Tibial nerve (tissue), 4 donors: ENCODE measurements at regions not wholly inside any gene's neighbourhood (a gene's known extent, or its start where the extent isn't known, plus 50 kb on each side); places are given as distances from the start of the nearest gene placed in this dataset.
"Not testable (repeated sequence)": the region's sequence is repeated elsewhere in the genome, so short reads cannot be mapped to it uniquely, and the experiment has no call there.

Experiments used
- DNase-seq, 2 donors: peaks; one replicate each; pipeline ENCODE4 v3.0.0-alpha.2; 2019; ENCODE audit warnings: low spot score in 2 of 2
- H3K27ac ChIP-seq, 4 donors: fragments of 200-600 bp; sonication (generic) in 3 of 4; one replicate each; pipeline ENCODE4 v1.5.1; 2017 to 2019; ENCODE audit warnings: mild to moderate bottlenecking in 1 of 4
- H3K27me3 ChIP-seq, 2 donors: fragments of 200-600 bp; sonication (generic) in 1 of 2; one replicate each; pipeline versions ENCODE4 v1.5.1 to v1.6.0; 2017 to 2019
- H3K36me3 ChIP-seq, 3 donors: fragments of 200-600 bp; sonication (generic); one replicate each; pipeline ENCODE4 v1.5.1; 2018 to 2019
- H3K4me1 ChIP-seq, 4 donors: fragments of 200-600 bp; sonication (generic) in 3 of 4; one replicate each; pipeline ENCODE4 v1.5.1; 2017 to 2019
- H3K4me3 ChIP-seq, 4 donors: fragments of 200-600 bp; sonication (generic) in 3 of 4; one replicate each; pipeline ENCODE4 v1.5.1; 2017 to 2019; ENCODE audit warnings: mild to moderate bottlenecking in 1 of 4, moderate library complexity in 1 of 4
- H3K9me3 ChIP-seq, 4 donors: fragments of 200-600 bp; sonication (generic) in 3 of 4; one replicate each; pipeline ENCODE4 v1.5.1; 2017 to 2019
- WGBS, 2 donors: methylation state at CpG; one replicate each; pipeline ENCODE4 v1.1.5; 2018; 5-methylcytosine and 5-hydroxymethylcytosine counted together

- 70 to 80% methylated on average over 4 to 5 of the region's 5 CpGs for WGBS, 2 donors
- H3K27ac ChIP-seq, H3K9me3 ChIP-seq, H3K27me3 ChIP-seq, H3K36me3 ChIP-seq, DNase-seq, H3K4me3 ChIP-seq, H3K4me1 ChIP-seq: not testable (repeated sequence)
These were observed 133.4 kb downstream of the SPDYE17 start for GRCh38 chr7:76898807-76899206.

GRCh38 chr7:76897007-76897406 is 135.2 kb downstream of the SPDYE17 start:
- H3K27me3 ChIP-seq, H3K4me1 ChIP-seq, H3K27ac ChIP-seq, DNase-seq, H3K36me3 ChIP-seq, H3K9me3 ChIP-seq, H3K4me3 ChIP-seq: not testable (repeated sequence)
- WGBS, 2 donors, result 47 to 53% methylated on average over 2 of the region's 2 CpGs

- not testable (repeated sequence) for H3K27ac ChIP-seq, DNase-seq, H3K27me3 ChIP-seq, H3K9me3 ChIP-seq, H3K4me1 ChIP-seq, H3K4me3 ChIP-seq, H3K36me3 ChIP-seq
- 62 to 69% methylated on average over 4 of the region's 4 CpGs for WGBS, 2 donors
These were observed 136.5 kb downstream of the SPDYE17 start for GRCh38 chr7:76895696-76896095.

GRCh38 chr7:76891771-76892170 is 140.4 kb downstream of the SPDYE17 start:
- H3K27me3 ChIP-seq, DNase-seq, H3K9me3 ChIP-seq, H3K4me1 ChIP-seq, H3K4me3 ChIP-seq, H3K36me3 ChIP-seq, H3K27ac ChIP-seq: not testable (repeated sequence)
- WGBS, 2 donors, result 19 to 40% methylated on average over 1 of the region's 1 CpG

GRCh38 chr7:76879733-76880288 is 152.3 kb downstream of the SPDYE17 start:
- 79 to 90% methylated on average over 4 to 7 of the region's 7 CpGs for WGBS, 2 donors
- not testable (repeated sequence) for H3K4me1 ChIP-seq, H3K4me3 ChIP-seq, H3K27me3 ChIP-seq, H3K36me3 ChIP-seq, DNase-seq, H3K9me3 ChIP-seq, H3K27ac ChIP-seq

- H3K27ac ChIP-seq, H3K27me3 ChIP-seq, H3K4me3 ChIP-seq, H3K36me3 ChIP-seq, H3K4me1 ChIP-seq, DNase-seq, H3K9me3 ChIP-seq: not testable (repeated sequence)
These were observed 156.4 kb downstream of the SPDYE17 start for GRCh38 chr7:76875760-76876159.

- not testable (repeated sequence) for DNase-seq, H3K4me1 ChIP-seq, H3K27ac ChIP-seq, H3K9me3 ChIP-seq, H3K4me3 ChIP-seq, H3K36me3 ChIP-seq, H3K27me3 ChIP-seq
- WGBS, 2 donors, result 21 to 22% methylated on average over 1 of the region's 1 CpG
These were observed 161.7 kb downstream of the SPDYE17 start for GRCh38 chr7:76870504-76870808.

GRCh38 chr7:76867364-76867889 is 164.7 kb downstream of the SPDYE17 start:
- H3K9me3 ChIP-seq, H3K4me1 ChIP-seq, H3K4me3 ChIP-seq, H3K36me3 ChIP-seq, DNase-seq, H3K27me3 ChIP-seq: not testable (repeated sequence)
- 48 to 65% methylated on average over 3 to 4 of the region's 4 CpGs for WGBS, 2 donors
- H3K27ac ChIP-seq, result peak overlapping the region in 1 of 4 donors; percentile 43

GRCh38 chr7:76863150-76863773 is 168.9 kb downstream of the SPDYE17 start:
- H3K9me3 ChIP-seq, H3K4me1 ChIP-seq, H3K36me3 ChIP-seq, H3K4me3 ChIP-seq, DNase-seq, H3K27me3 ChIP-seq: not testable (repeated sequence)
- H3K27ac ChIP-seq, result peak overlapping the region in 1 of 4 donors; percentile 50
- WGBS, 2 donors, result 23 to 29% methylated on average over 1 of the region's 5 CpGs

- DNase-seq, H3K4me1 ChIP-seq, H3K27ac ChIP-seq, H3K9me3 ChIP-seq, H3K4me3 ChIP-seq, H3K27me3 ChIP-seq, H3K36me3 ChIP-seq: not testable (repeated sequence)
These were observed 169.9 kb downstream of the SPDYE17 start for GRCh38 chr7:76862241-76862640.

- WGBS, 2 donors, result 60 to 69% methylated on average over 5 of the region's 5 CpGs
- H3K27me3 ChIP-seq, H3K9me3 ChIP-seq, H3K4me1 ChIP-seq, H3K36me3 ChIP-seq, H3K4me3 ChIP-seq, H3K27ac ChIP-seq, DNase-seq: not testable (repeated sequence)
These were observed 172.2 kb downstream of the SPDYE17 start for GRCh38 chr7:76859933-76860332.

GRCh38 chr7:76854631-76855030 is 177.5 kb downstream of the SPDYE17 start:
- H3K4me1 ChIP-seq, result not testable (repeated sequence)

GRCh38 chr7:76852787-76853584 is 179.2 kb downstream of the SPDYE17 start:
- not testable (repeated sequence) for H3K27me3 ChIP-seq, DNase-seq, H3K36me3 ChIP-seq, H3K9me3 ChIP-seq, H3K27ac ChIP-seq, H3K4me1 ChIP-seq, H3K4me3 ChIP-seq
- WGBS, 2 donors, result 73 to 87% methylated on average over 6 of the region's 6 CpGs

More at GRCh38 chr7:76854631-76855030, 177.5 kb downstream of the SPDYE17 start:
- not testable (repeated sequence) for DNase-seq, H3K9me3 ChIP-seq, H3K4me3 ChIP-seq, H3K27me3 ChIP-seq, H3K36me3 ChIP-seq, H3K27ac ChIP-seq

GRCh38 chr7:76852362-76852761 is 179.8 kb downstream of the SPDYE17 start:
- not testable (repeated sequence) for H3K9me3 ChIP-seq, H3K27me3 ChIP-seq, H3K4me1 ChIP-seq, H3K36me3 ChIP-seq, H3K27ac ChIP-seq, H3K4me3 ChIP-seq, DNase-seq
- WGBS, 2 donors, result 67 to 90% methylated on average over 1 of the region's 1 CpG
